ENCODE measurements at regions not wholly inside any gene's neighbourhood (a gene's known extent, or its start where the extent isn't known, plus 50 kb on each side); places are given as distances from the start of the nearest gene placed in this dataset.

DNA sequence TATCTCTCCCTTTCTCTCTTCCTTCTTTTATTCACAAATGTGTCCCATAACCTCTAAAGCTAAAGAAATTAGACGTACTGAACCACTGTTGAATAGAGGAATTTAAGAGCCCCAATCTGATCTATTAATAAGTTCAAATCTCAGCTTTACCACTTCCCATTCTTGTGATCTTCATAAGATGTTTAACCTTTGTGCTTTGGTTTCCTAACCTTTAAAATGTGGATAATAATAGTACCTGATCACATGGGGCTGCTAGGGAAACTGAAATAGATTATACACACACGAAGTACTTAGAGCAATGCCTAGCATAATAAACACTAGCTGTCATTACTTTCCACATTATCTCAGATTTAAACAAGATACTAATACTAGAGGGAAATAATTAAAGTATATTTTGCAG, 324.3 kb upstream of the SEMA6A start:
- TF ChIP-seq POLR2A (IDR thresholded peaks at IDR 0.05; ENCODE audit: low read depth, low read length): no peak
- TF ChIP-seq POLR2AphosphoS5 (IDR thresholded peaks at IDR 0.05; ENCODE audit: low read depth, low read length): no peak
- TF ChIP-seq TAF1 (IDR thresholded peaks at IDR 0.05; ENCODE audit: borderline replicate concordance, low read depth, low read length): no peak

Measured in GM12892 (cell line).